ENCODE measurements at regions not wholly inside any gene's neighbourhood (a gene's known extent, or its start where the extent isn't known, plus 50 kb on each side); places are given as distances from the start of the nearest gene placed in this dataset.

DNA sequence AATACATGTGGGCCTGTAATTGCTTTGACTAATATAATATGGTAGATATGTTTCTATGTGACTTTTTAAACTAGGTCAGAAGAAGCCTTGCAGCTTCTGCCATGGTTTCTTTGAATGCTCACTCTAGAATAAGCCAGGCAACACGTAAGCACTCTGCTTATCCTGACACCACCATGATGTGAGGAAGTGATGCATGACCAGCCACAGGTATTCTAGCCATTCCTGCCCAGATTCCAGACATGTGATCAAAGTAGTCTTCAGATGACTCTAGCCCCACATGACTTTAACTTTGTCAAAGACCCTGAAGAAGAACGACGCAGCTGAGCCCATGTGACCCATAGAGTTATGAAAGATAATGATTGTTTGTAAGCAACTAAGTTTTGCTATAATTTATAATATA, 276.1 kb upstream of the NCAM1 start:
- no peaks in the 10 kb centered on the region for H3K9me3 ChIP-seq
- H3K4me3 ChIP-seq = no peak overlapping the region
- H3K27me3 ChIP-seq (replicated peaks; ENCODE audit: insufficient read depth) = no peaks in the 10 kb centered on the region
- ATAC-seq (ENCODE audit: insufficient number of reproducible peaks, low FRiP score, low read depth) (no peak), DNase-seq (ENCODE audit: low spot score) (no peak)
- H3K36me3 ChIP-seq = no peaks in the 10 kb centered on the region
- H3K4me1 ChIP-seq (ENCODE audit: control insufficient read depth in 1 of 2, low read depth in 2 of 2) = no peaks in the 10 kb centered on the region
- H3K27ac ChIP-seq = no peak overlapping the region
- TF ChIP-seq, protein P1, sequence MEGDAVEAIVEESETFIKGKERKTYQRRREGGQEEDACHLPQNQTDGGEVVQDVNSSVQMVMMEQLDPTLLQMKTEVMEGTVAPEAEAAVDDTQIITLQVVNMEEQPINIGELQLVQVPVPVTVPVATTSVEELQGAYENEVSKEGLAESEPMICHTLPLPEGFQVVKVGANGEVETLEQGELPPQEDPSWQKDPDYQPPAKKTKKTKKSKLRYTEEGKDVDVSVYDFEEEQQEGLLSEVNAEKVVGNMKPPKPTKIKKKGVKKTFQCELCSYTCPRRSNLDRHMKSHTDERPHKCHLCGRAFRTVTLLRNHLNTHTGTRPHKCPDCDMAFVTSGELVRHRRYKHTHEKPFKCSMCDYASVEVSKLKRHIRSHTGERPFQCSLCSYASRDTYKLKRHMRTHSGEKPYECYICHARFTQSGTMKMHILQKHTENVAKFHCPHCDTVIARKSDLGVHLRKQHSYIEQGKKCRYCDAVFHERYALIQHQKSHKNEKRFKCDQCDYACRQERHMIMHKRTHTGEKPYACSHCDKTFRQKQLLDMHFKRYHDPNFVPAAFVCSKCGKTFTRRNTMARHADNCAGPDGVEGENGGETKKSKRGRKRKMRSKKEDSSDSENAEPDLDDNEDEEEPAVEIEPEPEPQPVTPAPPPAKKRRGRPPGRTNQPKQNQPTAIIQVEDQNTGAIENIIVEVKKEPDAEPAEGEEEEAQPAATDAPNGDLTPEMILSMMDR (IDR thresholded peaks at IDR 0.05) = no peak

GRCh38 chr11:112689851-112690250, 271.4 kb upstream of the NCAM1 start:
- no peak overlapping the region for H3K27ac ChIP-seq
- no peaks in the 10 kb centered on the region for H3K36me3 ChIP-seq
- ATAC-seq (ENCODE audit: insufficient number of reproducible peaks, low FRiP score, low read depth) (no peak), DNase-seq (ENCODE audit: low spot score) (no peak)
- H3K4me1 ChIP-seq (ENCODE audit: control insufficient read depth in 1 of 2, low read depth in 2 of 2) = no peaks in the 10 kb centered on the region
- no peaks in the 10 kb centered on the region for H3K27me3 ChIP-seq (replicated peaks; ENCODE audit: insufficient read depth)
- no peak overlapping the region for H3K4me3 ChIP-seq
- H3K9me3 ChIP-seq = no peaks in the 10 kb centered on the region
- TF ChIP-seq, protein P1 (IDR thresholded peaks at IDR 0.05) = no peak

DNA sequence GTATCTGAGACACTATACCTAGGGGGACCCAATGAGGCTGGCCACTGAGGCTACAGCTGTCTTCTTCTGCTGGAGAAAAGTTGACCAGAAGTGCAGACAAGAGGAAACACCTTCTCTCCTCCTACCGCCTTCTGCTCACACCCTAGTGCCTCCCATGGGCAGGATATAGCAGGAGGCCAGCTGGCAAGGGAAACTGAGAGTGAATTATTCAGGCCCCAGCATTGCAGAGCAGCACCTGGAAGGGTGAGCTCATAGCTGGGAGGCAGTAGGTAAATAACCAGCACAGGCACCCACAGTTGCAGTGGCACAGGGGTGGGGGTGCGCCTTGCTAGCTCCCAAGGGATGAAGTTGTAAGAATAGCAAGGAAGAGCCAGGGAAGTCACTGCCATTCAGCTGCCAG, 267.4 kb upstream of the NCAM1 start:
- Histone ChIP-seq H3K4me1 (ENCODE audit: control insufficient read depth in 1 of 2, low read depth in 2 of 2) (no peaks in the 10 kb centered on the region), H3K27ac (no peak overlapping the region), H3K4me3 (no peak overlapping the region), H3K9me3 (no peaks in the 10 kb centered on the region), H3K36me3 (no peaks in the 10 kb centered on the region), H3K27me3 (replicated peaks; ENCODE audit: insufficient read depth) (no peaks in the 10 kb centered on the region)
- DNase-seq (ENCODE audit: low spot score) (no peak), ATAC-seq (ENCODE audit: insufficient number of reproducible peaks, low FRiP score, low read depth) (no peak)
- TF ChIP-seq, protein P1 (IDR thresholded peaks at IDR 0.05) = no peak

DNA sequence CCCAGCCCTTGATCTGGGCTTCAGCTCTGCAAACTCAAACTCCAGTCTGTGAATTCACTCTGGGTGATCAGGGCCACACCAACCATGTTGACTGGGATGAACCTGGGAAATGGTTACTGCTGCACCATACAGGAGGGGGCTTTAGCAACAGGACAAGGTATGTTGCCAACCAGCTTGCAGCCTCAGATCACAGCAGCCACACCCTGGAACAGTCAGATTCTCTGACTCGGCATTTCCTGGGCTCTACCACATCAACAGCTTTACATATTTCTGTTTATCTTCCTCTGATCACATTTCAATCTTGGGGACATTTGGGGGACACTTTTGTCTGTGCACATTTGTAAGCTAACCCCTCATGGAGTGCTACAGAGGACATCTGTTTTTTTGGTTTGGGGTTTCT, 267.0 kb upstream of the NCAM1 start:
- ATAC-seq (ENCODE audit: insufficient number of reproducible peaks, low FRiP score, low read depth) (no peak), DNase-seq (ENCODE audit: low spot score) (no peak)
- Histone ChIP-seq H3K27me3 (replicated peaks; ENCODE audit: insufficient read depth) (no peaks in the 10 kb centered on the region), H3K36me3 (no peaks in the 10 kb centered on the region), H3K27ac (no peak overlapping the region), H3K4me1 (ENCODE audit: control insufficient read depth in 1 of 2, low read depth in 2 of 2) (no peaks in the 10 kb centered on the region), H3K9me3 (no peaks in the 10 kb centered on the region), H3K4me3 (no peak overlapping the region)
- TF ChIP-seq, protein P1 (IDR thresholded peaks at IDR 0.05) = no peak

GRCh38 chr11:112694813-112695212, 266.4 kb upstream of the NCAM1 start:
- H3K36me3 ChIP-seq = no peaks in the 10 kb centered on the region
- ATAC-seq (ENCODE audit: insufficient number of reproducible peaks, low FRiP score, low read depth) (no peak), DNase-seq (ENCODE audit: low spot score) (no peak)
- H3K4me3 ChIP-seq = no peak overlapping the region
- no peaks in the 10 kb centered on the region for H3K4me1 ChIP-seq (ENCODE audit: control insufficient read depth in 1 of 2, low read depth in 2 of 2)
- H3K27ac ChIP-seq = no peak overlapping the region
- no peaks in the 10 kb centered on the region for H3K27me3 ChIP-seq (replicated peaks; ENCODE audit: insufficient read depth)
- H3K9me3 ChIP-seq = no peaks in the 10 kb centered on the region
- TF ChIP-seq, protein P1 (IDR thresholded peaks at IDR 0.05) = no peak
